SK-N-SH (cell line): ENCODE measurements at regions not wholly inside any gene's neighbourhood (a gene's known extent, or its start where the extent isn't known, plus 50 kb on each side); places are given as distances from the start of the nearest gene placed in this dataset.
"Not testable (repeated sequence)": the region's sequence is repeated elsewhere in the genome, so short reads cannot be mapped to it uniquely, and the experiment has no call there.

ENCODE experiments used
- CTCF ChIP-seq: fragments of 200-600 bp; sonication (generic); IDR thresholded peaks from 2 replicates; pipeline ENCODE4 v1.6.1; 2017; ENCODE audit warnings: antibody characterized with exemption, mild to moderate bottlenecking, moderate library complexity
- ELF1 ChIP-seq: IDR thresholded peaks from 2 replicates; pipeline ENCODE4 v1.4.0; 2012
- EZH2phosphoT487 ChIP-seq: fragments of 200-600 bp; sonication (generic); IDR thresholded peaks from 2 replicates; pipeline ENCODE4 v1.6.1; 2017; ENCODE audit warnings: low read depth, mixed run types, mild to moderate bottlenecking, antibody characterized with exemption, moderate library complexity, borderline replicate concordance
- FOXM1 ChIP-seq: IDR thresholded peaks from 2 replicates; pipeline ENCODE4 v1.4.0; 2012; ENCODE audit warnings: low read depth, mild to moderate bottlenecking
- GABPA ChIP-seq: IDR thresholded peaks from 2 replicates; pipeline ENCODE4 v1.4.0; 2012; ENCODE audit warnings: low read depth, mild to moderate bottlenecking
- MAX ChIP-seq: IDR thresholded peaks from 2 replicates; pipeline ENCODE4 v1.4.0; 2012; ENCODE audit warnings: low read depth
- MEF2A ChIP-seq: IDR thresholded peaks from 2 replicates; pipeline ENCODE4 v1.4.0; 2012; ENCODE audit warnings: low read depth, borderline replicate concordance
- NRF1 ChIP-seq: IDR thresholded peaks from 2 replicates; pipeline ENCODE4 v1.6.1; 2012; ENCODE audit warnings: low read depth, mild to moderate bottlenecking, low read length
- PBX3 ChIP-seq: IDR thresholded peaks from 2 replicates; pipeline ENCODE4; 2012
- POLR2AphosphoS5 ChIP-seq: IDR thresholded peaks from 2 replicates; pipeline ENCODE4 v1.6.1; 2012; ENCODE audit warnings: low read depth, low read length
- RAD21 ChIP-seq: IDR thresholded peaks from 2 replicates; pipeline ENCODE4 v1.6.1; 2012; ENCODE audit warnings: mild to moderate bottlenecking, low read length
- SMC3 ChIP-seq: IDR thresholded peaks from 2 replicates; pipeline ENCODE4 v1.6.1; 2012; ENCODE audit warnings: low read depth, low read length, improper control_type of control experiment
- TEAD4 ChIP-seq: IDR thresholded peaks from 2 replicates; pipeline ENCODE4 v1.4.0; 2012; ENCODE audit warnings: mild to moderate bottlenecking, borderline replicate concordance; ENCODE audit not compliant: insufficient read depth

GRCh38 chr11:67758009-67758408, 83.6 kb upstream of the ALDH3B2 start:
- not testable (repeated sequence) for TF ChIP-seq POLR2AphosphoS5, CTCF, ELF1, SMC3, NRF1, FOXM1, EZH2phosphoT487, GABPA, TEAD4, MAX, PBX3, RAD21, MEF2A
